GM23338 (cell line): ENCODE measurements at regions not wholly inside any gene's neighbourhood (a gene's known extent, or its start where the extent isn't known, plus 50 kb on each side); places are given as distances from the start of the nearest gene placed in this dataset.

Experiments used
- ATAC-seq: fragments of 200-7000 bp; cut with Tn5 transposase; 3 replicates; pipeline ENCODE4 v1.9.1; 2020
- DNase-seq: peaks from one replicate; pipeline ENCODE4 v3.0.0-alpha.2; 2015; ENCODE audit warnings: low spot score
- H2AFZ ChIP-seq: fragments of 200-600 bp; sonication (generic); 2 replicates; pipeline ENCODE4 v1.8.0; 2016; ENCODE audit warnings: antibody characterized with exemption, mild to moderate bottlenecking, moderate library complexity
- H3F3A ChIP-seq: fragments of 200-600 bp; sonication (generic); replicated peaks from 2 replicates; pipeline ENCODE4 v1.8.0; 2017; ENCODE audit warnings: antibody characterized with exemption, mixed run types, low read depth
- H3K27ac ChIP-seq: fragments of 200-600 bp; sonication (generic); 2 replicates; pipeline ENCODE4 v1.6.1; 2016; ENCODE audit warnings: low read depth
- H3K27me3 ChIP-seq: fragments of 200-600 bp; sonication (generic); 2 replicates; pipeline ENCODE4 v1.8.0; 2016; ENCODE audit warnings: mild to moderate bottlenecking, mixed run types, moderate library complexity; ENCODE audit not compliant: insufficient read depth
- H3K36me3 ChIP-seq: fragments of 200-600 bp; sonication (generic); 2 replicates; pipeline ENCODE4 v1.8.0; 2016; ENCODE audit warnings: mild to moderate bottlenecking; ENCODE audit not compliant: insufficient read depth
- H3K4me1 ChIP-seq: fragments of 200-600 bp; sonication (generic); 2 replicates; pipeline ENCODE4 v1.8.0; 2016; ENCODE audit warnings: mild to moderate bottlenecking, moderate library complexity; ENCODE audit not compliant: insufficient read depth
- H3K4me2 ChIP-seq: fragments of 200-600 bp; sonication (generic); 2 replicates; pipeline ENCODE4 v1.7.1; 2017; ENCODE audit warnings: mixed run types
- H3K4me3 ChIP-seq: fragments of 200-600 bp; sonication (generic); 2 replicates; pipeline ENCODE4 v1.6.1; 2016; ENCODE audit warnings: mixed run types
- H3K79me2 ChIP-seq: fragments of 200-600 bp; sonication (generic); replicated peaks from 2 replicates; pipeline ENCODE4 v1.8.0; 2017; ENCODE audit warnings: mild to moderate bottlenecking; ENCODE audit not compliant: insufficient read depth
- H3K9me2 ChIP-seq: fragments of 200-600 bp; sonication (generic); 2 replicates; pipeline ENCODE4 v1.8.0; 2017; ENCODE audit not compliant: insufficient read depth
- H4K20me1 ChIP-seq: fragments of 200-600 bp; sonication (generic); replicated peaks from 2 replicates; pipeline ENCODE4 v1.8.0; 2017; ENCODE audit warnings: mild to moderate bottlenecking; ENCODE audit not compliant: insufficient read depth
- H3K27ac Mint-ChIP-seq: 2 replicates; pipeline ENCODE4 v1.8.0; 2020; ENCODE audit warnings: inconsistent platforms, mild to moderate bottlenecking, moderate library complexity, mixed read lengths
- H3K27me3 Mint-ChIP-seq: 3 replicates; pipeline ENCODE4 v1.8.0; 2022; ENCODE audit warnings: low read depth, mild to moderate bottlenecking, moderate library complexity, mixed read lengths, inconsistent platforms; ENCODE audit not compliant: insufficient read depth, poor library complexity
- H3K36me3 Mint-ChIP-seq: 3 replicates; pipeline ENCODE4 v1.8.0; 2021; ENCODE audit warnings: low read depth, mild to moderate bottlenecking, inconsistent platforms, moderate library complexity, mixed read lengths
- H3K4me1 Mint-ChIP-seq: 3 replicates; pipeline ENCODE4 v1.8.0; 2020; ENCODE audit warnings: mild to moderate bottlenecking, inconsistent platforms, mixed read lengths
- H3K4me3 Mint-ChIP-seq: 3 replicates; pipeline ENCODE4 v1.8.0; 2021; ENCODE audit warnings: moderate library complexity, mild to moderate bottlenecking, inconsistent platforms, mixed read lengths
- H3K9me3 Mint-ChIP-seq: 3 replicates; pipeline ENCODE4 v1.8.0; 2020; ENCODE audit warnings: moderate library complexity, mild to moderate bottlenecking, inconsistent platforms, mixed read lengths
- CREB1 ChIP-seq: fragments of 250-450 bp; sonication (Bioruptor Pico); IDR thresholded peaks from 2 replicates; pipeline ENCODE4 v1.5.0; 2020; ENCODE audit warnings: low read depth, mild to moderate bottlenecking, moderate library complexity
- CTCF ChIP-seq, 2 experiments: fragments of 200-600 bp in 1 of 2; sonication (generic) in 1 of 2; conservative IDR thresholded peaks; 2 replicates each; pipeline versions ENCODE4 v1.5.1 to v1.6.1; 2016 to 2017; ENCODE audit warnings: antibody characterized with exemption in 2 of 2, low read depth in 2 of 2, mild to moderate bottlenecking in 2 of 2, moderate library complexity in 1 of 2
- EZH2phosphoT487 ChIP-seq: fragments of 200-600 bp; sonication (generic); IDR thresholded peaks from one replicate; pipeline ENCODE4 v1.8.1; 2018; ENCODE audit warnings: antibody characterized with exemption; ENCODE audit not compliant: unreplicated experiment
- NANOG ChIP-seq: IDR thresholded peaks from 2 replicates; pipeline ENCODE4 v1.6.1; 2016; ENCODE audit warnings: antibody characterized with exemption, borderline replicate concordance
- REST ChIP-seq: IDR thresholded peaks from one replicate; pipeline ENCODE4 v1.6.1; 2018; ENCODE audit warnings: antibody characterized with exemption; ENCODE audit not compliant: unreplicated experiment
- STAT1 ChIP-seq: IDR thresholded peaks from one replicate; pipeline ENCODE4 v1.6.1; 2016; ENCODE audit warnings: antibody characterized with exemption; ENCODE audit not compliant: unreplicated experiment
- ZNF331 ChIP-seq: fragments of 250-450 bp; sonication (Bioruptor Pico); IDR thresholded peaks from 2 replicates; pipeline ENCODE4 v1.5.0; 2020; ENCODE audit warnings: low read depth, mild to moderate bottlenecking, moderate library complexity
- TF ChIP-seq, protein P1 (sequence below): IDR thresholded peaks from 2 replicates; pipeline ENCODE4 v1.6.1; 2016; ENCODE audit warnings: antibody characterized with exemption

GRCh38 chr3:132248490-132248889, 68.7 kb upstream of the ACP3 start (continued):
- TF ChIP-seq, protein P1, sequence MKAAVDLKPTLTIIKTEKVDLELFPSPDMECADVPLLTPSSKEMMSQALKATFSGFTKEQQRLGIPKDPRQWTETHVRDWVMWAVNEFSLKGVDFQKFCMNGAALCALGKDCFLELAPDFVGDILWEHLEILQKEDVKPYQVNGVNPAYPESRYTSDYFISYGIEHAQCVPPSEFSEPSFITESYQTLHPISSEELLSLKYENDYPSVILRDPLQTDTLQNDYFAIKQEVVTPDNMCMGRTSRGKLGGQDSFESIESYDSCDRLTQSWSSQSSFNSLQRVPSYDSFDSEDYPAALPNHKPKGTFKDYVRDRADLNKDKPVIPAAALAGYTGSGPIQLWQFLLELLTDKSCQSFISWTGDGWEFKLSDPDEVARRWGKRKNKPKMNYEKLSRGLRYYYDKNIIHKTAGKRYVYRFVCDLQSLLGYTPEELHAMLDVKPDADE: no peak
- TF ChIP-seq NANOG (no peak), STAT1 (no peak), ZNF331 (CRISPR knock-in tag) (no peak), EZH2phosphoT487 (no peak), CREB1 (CRISPR knock-in tag) (no peak), REST (no peak)

GRCh38 chr3:132253262-132253878, 63.8 kb upstream of the ACP3 start:
- H3K27ac Mint-ChIP-seq: no peak overlapping the region
- TF ChIP-seq, protein P1: no peak
- TF ChIP-seq CTCF (conservative IDR thresholded peaks at IDR 0.05; ENCODE audit: low read depth in 2 of 2): peak; percentile 74 to 94
- no peaks in the 10 kb centered on the region for H3K79me2 ChIP-seq
- peaks cover 2% of the 10 kb centered on the region for H3K27me3 Mint-ChIP-seq
- H3K36me3 Mint-ChIP-seq: no peaks in the 10 kb centered on the region
- H3K4me2 ChIP-seq: no peak overlapping the region
- H3K4me1 ChIP-seq: no peaks in the 10 kb centered on the region
- H3F3A ChIP-seq: no peaks in the 10 kb centered on the region
- H3K9me2 ChIP-seq: no peaks in the 10 kb centered on the region
- ATAC-seq (peak; percentile 61), DNase-seq (peak; percentile 83)
- H3K27ac ChIP-seq: no peak overlapping the region
- H3K4me1 Mint-ChIP-seq: peaks cover 4% of the 10 kb centered on the region; the same call in 2 of the 3 replicates
- no peak overlapping the region for H2AFZ ChIP-seq
- H3K27me3 ChIP-seq: no peaks in the 10 kb centered on the region
- H3K4me3 Mint-ChIP-seq: no peak overlapping the region
- H4K20me1 ChIP-seq: no peaks in the 10 kb centered on the region
- no peaks in the 10 kb centered on the region for H3K9me3 Mint-ChIP-seq
- no peaks in the 10 kb centered on the region for H3K36me3 ChIP-seq
- no peak overlapping the region for H3K4me3 ChIP-seq
